GM19328 (cell line): ENCODE measurements at regions not wholly inside any gene's neighbourhood (a gene's known extent, or its start where the extent isn't known, plus 50 kb on each side); places are given as distances from the start of the nearest gene placed in this dataset.
A peak's percentile ranks its signal among the peaks of the same experiment; 100 is the strongest.
"Not testable (repeated sequence)": the region's sequence is repeated elsewhere in the genome, so short reads cannot be mapped to it uniquely, and the experiment has no call there.

Source experiments
- ATAC-seq: cut with Tn5 transposase; IDR thresholded peaks from one replicate; pipeline ENCODE4 v1.9.1; 2021; ENCODE audit warnings: mild to moderate bottlenecking, moderate library complexity; ENCODE audit not compliant: unreplicated experiment

DNA sequence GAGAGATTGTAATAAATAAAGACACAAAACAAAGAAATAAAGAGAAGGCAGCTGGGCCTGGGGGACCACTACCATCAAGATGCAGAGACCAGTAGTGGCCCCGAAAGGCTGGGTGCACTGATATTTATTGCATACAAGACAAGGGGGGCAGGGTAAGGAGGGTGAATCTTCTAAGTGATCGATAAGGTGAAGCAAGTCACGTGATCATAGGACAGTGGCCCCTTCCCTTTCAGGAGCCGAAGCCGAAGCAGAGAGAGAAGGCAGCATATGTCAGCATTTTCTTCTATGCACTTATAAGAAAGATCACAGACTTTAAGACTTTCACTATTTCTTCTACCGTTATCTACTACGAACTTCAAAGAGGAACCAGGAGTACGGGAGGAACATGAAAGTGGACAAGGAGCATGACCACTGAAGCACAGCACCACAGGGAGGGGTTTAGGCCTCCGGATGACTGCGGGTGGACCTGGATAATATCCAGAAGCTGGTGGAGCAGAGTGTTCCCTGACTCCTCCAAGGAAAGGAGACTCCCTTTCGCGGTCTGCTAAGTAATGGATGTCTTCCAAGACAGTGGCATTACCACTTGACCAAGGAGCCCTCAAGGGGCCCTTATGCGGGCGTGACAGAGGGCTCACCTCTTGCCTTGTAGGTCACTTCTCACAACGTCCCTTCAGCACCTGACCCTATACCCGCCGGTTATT lies 126.4 kb downstream of the RBM46 start:
- ATAC-seq: not testable (repeated sequence)

GRCh38 chr4:154908168-154908567 lies 127.1 kb downstream of the RBM46 start:
- ATAC-seq: no peak

GRCh38 chr4:154911097-154911496 lies 130.0 kb downstream of the RBM46 start:
- no peak for ATAC-seq

- no peak for ATAC-seq
These were observed 130.6 kb downstream of the RBM46 start for GRCh38 chr4:154911608-154912098.

- no peak for ATAC-seq
These were observed 135.0 kb downstream of the RBM46 start for GRCh38 chr4:154916068-154916467.

- no peak for ATAC-seq
These were observed 146.1 kb downstream of the RBM46 start for GRCh38 chr4:154927126-154927680.

DNA sequence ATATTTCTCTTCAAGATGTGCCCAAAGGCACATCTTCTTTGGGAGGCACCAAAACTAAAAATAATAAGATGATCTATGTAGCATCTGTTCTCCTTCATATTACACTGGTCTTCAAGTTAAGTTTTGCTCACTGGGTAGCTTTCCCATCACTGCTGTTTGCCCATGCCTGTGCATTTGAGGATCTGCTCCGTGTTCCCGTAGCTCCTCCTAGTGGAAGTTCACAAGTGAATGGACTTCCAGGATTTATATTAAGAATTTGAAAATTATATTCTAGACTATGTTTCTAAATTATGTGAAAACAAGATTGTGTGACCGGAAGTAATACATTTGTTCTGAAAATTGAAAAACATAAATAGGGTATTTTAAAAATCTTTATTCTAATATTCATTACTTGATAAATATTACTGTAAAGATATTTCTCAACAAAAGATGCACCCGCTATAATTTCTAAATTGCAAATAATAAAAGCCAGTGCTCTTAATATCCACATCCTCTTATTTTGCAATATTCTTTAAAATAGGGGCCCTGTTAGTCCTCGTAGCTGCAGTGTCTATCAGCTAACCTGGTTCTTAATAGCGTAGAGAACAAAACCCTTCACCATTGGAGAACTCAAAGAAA lies 147.7 kb downstream of the RBM46 start:
- no peak for ATAC-seq

GRCh38 chr4:154936873-154937272 lies 155.8 kb downstream of the RBM46 start:
- no peak for ATAC-seq

DNA sequence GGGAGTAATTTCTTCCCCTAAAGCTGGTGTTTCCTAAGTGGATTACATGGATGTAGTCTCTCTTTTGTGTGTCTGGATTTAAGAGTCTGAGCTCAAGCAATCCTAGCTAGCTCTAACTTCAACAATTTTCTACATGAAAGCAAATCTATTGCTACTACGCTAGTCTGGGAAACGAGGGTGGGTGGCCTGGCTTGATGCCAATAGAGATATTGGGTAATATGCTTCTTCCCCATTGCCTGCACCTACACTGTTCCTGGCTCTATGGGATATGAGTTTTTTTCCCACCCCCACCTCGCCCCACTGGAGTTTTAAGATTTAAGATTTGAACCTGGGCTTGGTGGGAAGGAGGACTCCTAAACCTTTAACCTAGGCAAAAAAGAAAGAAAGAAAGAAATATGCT lies 158.8 kb downstream of the RBM46 start:
- ATAC-seq: no peak

GRCh38 chr4:154942176-154942575 lies 161.1 kb downstream of the RBM46 start:
- no peak for ATAC-seq

GRCh38 chr4:154944996-154945395 lies 163.9 kb downstream of the RBM46 start:
- ATAC-seq: no peak

- no peak for ATAC-seq
These were observed 165.0 kb downstream of the RBM46 start for GRCh38 chr4:154946113-154946512.

DNA sequence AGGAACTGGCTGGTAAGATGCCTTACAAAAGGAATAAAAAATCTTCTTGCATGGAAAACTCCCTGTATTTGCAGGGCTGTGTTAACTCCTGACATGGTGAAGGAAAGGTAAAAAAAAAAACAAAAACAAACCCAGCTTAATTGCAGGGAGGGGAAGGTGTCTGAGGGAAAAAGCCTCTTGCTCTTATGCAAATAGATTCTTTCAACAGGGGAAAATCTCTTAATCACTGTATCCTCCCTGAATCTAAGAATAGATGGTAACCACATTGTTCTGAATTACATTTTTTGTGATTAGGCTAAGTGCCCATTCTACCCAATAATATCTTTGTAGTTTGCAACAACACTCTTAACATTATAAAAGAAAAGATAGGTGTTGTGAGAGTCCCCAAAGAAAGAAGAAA lies 172.6 kb downstream of the RBM46 start:
- ATAC-seq: no peak

DNA sequence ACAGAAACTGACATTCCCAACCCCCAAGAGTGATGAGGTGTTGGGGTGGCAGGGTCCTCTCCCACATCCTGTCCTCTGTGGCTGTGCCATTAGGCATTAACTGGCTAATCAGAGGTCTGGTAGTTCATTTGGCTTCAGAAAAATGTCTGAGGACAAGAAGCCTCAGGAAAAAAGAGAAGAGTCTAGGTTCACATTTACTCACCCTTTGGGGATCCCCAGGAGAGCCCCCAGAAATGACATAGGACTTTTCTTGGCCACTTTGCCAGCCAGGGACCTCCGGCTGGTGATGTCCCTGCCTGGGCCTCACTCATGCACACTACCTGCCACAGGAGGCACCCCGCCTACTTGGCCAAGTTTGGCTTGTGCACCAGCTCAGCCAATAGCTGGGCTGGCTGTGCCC lies 173.0 kb downstream of the RBM46 start:
- ATAC-seq: no peak

GRCh38 chr4:154958121-154958520 lies 177.0 kb downstream of the RBM46 start:
- no peak for ATAC-seq

- ATAC-seq: no peak
These were observed 177.7 kb downstream of the RBM46 start for GRCh38 chr4:154958621-154959358.

DNA sequence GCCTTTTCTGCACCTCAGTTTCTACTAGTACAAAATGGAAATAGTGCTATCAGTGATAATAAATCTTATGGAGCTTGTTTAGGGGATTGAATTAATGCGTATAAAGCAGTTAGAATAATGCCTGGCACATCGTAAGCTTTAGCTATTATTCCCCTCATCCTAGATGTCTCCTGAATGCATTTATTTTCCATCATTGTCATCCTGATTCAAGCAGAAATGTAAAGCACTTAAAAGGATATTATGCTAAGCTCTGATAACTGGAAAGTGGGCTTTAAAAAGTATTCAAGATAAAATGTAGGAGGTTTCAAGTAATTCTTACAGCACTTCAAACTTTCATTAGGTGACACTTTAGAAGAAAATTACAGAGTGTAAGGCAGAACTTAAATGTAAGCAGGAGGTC lies 178.7 kb downstream of the RBM46 start:
- no peak for ATAC-seq

DNA sequence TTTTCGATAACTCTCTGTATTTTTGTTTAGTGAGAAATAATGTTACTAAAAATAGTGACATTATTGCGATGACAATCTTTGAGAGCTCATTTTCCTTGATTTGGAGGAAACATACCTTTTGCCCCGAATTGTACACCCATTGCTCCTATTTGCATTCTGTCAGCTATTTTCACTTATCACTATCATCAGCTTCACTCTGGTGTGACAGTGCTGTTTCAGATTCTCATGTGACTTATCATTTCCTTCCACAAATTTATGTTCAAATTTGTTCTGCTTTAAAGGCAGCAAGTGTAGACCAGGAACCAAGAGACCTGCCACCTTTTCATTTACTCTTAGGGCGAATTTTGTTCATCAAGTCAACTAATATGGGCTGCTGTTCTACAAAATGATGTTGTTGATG lies 179.4 kb downstream of the RBM46 start:
- peak; percentile 53 for ATAC-seq

GRCh38 chr4:154961263-154961662 lies 180.2 kb downstream of the RBM46 start:
- peak; percentile 94 for ATAC-seq

DNA sequence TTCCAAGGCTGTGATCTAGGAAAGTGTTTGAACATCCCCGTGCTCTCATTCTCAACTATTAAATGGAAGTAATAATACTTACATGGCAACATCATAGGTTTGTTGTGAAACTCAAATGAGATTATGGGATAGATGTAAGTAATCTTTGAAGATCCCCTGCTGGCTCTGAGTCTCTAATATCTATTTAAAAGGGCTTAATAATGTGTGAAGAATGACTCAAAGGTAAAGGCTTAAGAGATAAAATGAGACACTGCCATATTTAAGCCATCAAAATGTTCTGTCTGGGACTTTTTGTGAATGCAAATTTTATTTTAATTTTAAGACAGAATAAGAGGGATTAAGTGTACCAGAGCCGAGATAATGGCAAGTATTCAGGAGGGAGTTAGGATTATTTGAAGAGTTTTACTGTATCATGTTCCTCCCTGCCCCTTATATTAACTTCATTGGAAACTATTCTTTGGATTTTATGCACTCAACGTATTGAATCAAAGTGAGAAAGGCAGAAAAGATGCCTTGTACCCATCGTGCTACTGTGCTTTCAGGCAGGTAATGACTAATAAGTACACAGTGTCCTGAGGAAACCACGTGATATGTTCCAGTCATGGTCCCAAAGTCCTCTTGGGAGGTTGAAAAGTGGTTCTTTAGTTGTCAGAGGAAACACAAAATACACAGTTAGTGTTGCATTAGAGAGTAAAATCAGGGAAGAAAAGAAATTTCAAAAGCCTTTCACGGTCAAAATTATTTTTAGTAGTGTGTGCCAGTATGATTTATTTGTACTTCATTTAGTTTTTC lies 192.4 kb downstream of the RBM46 start:
- no peak for ATAC-seq

- no peak for ATAC-seq
These were observed 196.2 kb downstream of the RBM46 start for GRCh38 chr4:154977228-154977627.
